T-helper 2 cell treated with Interferon-gamma antibody and Interleukin-4, amounts not matched to agents 5 μg/mL and 100 μg/mL, for 36 hours (primary cell): ENCODE measurements at regions not wholly inside any gene's neighbourhood (a gene's known extent, or its start where the extent isn't known, plus 50 kb on each side); places are given as distances from the start of the nearest gene placed in this dataset.

Source experiments
- DNase-seq: peaks from one replicate; pipeline ENCODE4 v3.0.0; 2021; ENCODE audit warnings: low spot score
- H3K27ac Mint-ChIP-seq: one replicate; pipeline ENCODE4 v1.8.0; 2021; ENCODE audit warnings: mild to moderate bottlenecking, mixed read lengths
- H3K27me3 Mint-ChIP-seq: one replicate; pipeline ENCODE4 v1.8.0; 2021; ENCODE audit warnings: low read depth, mixed read lengths
- H3K36me3 Mint-ChIP-seq: one replicate; pipeline ENCODE4 v1.8.0; 2021; ENCODE audit warnings: low read depth, mixed read lengths
- H3K4me1 Mint-ChIP-seq: one replicate; pipeline ENCODE4 v1.8.0; 2021; ENCODE audit warnings: low read depth, mixed read lengths
- H3K4me3 Mint-ChIP-seq: one replicate; pipeline ENCODE4 v1.8.0; 2022; ENCODE audit warnings: mild to moderate bottlenecking, moderate library complexity, mixed read lengths
- H3K9me3 Mint-ChIP-seq: one replicate; pipeline ENCODE4 v1.8.0; 2021; ENCODE audit warnings: mixed read lengths

DNA sequence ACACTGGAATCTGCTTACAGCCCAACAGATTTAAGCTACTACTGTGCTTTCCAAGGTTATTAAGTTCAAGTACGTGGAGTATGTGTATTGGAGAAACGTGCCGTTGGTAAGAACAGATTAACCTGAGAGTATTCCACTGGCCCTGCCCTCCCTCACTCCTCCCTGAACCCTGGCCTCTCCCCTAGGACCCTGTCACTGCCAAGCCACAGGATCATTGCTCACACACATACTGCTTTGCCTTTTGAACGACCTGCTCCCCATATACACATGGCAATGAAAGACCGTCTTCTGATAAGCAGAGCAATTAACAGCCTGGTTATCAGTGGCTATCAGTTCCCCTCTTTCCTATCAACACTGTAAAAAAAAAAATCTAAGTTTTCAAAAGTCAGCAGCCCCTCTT, 458.9 kb upstream of the DYNLRB2 start:
- DNase-seq = no peak
- no peaks in the 10 kb centered on the region for H3K4me1 Mint-ChIP-seq
- H3K4me3 Mint-ChIP-seq = no peak overlapping the region
- H3K27ac Mint-ChIP-seq = no peak overlapping the region
- H3K36me3 Mint-ChIP-seq = no peaks in the 10 kb centered on the region
- peaks cover 4% of the 10 kb centered on the region for H3K27me3 Mint-ChIP-seq
- no peaks in the 10 kb centered on the region for H3K9me3 Mint-ChIP-seq

DNA sequence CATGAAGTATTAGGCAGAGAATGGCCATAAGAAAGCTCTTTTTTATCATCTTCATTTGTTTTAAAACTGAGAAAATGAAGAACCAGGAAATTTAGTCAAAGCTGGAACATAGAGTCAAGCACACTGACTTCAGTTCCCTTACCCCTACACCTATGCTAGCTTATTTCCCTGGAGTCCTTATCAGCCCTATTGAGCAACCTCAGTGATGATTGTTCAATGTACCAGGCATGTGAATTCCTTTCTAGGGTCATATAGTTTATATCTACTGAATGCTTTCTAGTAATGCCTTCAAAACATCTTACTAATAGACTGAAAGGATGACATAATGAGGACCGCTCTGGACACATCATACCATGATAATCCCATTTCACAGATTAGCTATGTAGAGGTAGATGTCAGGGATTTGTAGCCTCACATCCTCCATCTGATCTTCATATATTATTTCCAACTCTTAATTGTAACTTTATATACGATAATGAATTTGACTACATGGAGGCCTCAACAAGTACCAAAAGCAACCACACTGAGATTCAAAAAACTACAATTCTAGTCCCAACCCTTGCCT, 460.4 kb upstream of the DYNLRB2 start:
- H3K36me3 Mint-ChIP-seq = no peaks in the 10 kb centered on the region
- no peaks in the 10 kb centered on the region for H3K4me1 Mint-ChIP-seq
- no peak overlapping the region for H3K27ac Mint-ChIP-seq
- no peaks in the 10 kb centered on the region for H3K9me3 Mint-ChIP-seq
- peaks cover 5% of the 10 kb centered on the region for H3K27me3 Mint-ChIP-seq
- no peak overlapping the region for H3K4me3 Mint-ChIP-seq
- no peak for DNase-seq

DNA sequence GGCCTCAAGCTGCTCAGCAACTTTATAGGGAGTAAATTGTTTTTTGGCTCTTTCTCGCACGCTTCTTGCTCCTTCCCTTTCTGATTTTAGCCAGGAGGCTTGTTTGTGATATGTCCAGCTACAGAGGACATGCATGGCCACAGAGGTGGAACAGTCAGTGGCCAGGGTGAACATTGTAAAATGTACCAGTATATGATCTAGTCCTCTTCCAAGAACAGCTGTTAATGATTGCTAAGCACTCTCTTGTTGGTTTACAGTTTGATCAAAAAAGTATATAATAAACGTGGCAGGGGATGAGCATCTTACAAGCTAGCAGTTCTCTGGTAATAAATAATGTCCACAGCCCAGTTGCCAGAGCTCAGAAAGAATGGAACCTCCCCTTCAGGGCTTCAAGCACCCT, 461.7 kb upstream of the DYNLRB2 start:
- DNase-seq = no peak

DNA sequence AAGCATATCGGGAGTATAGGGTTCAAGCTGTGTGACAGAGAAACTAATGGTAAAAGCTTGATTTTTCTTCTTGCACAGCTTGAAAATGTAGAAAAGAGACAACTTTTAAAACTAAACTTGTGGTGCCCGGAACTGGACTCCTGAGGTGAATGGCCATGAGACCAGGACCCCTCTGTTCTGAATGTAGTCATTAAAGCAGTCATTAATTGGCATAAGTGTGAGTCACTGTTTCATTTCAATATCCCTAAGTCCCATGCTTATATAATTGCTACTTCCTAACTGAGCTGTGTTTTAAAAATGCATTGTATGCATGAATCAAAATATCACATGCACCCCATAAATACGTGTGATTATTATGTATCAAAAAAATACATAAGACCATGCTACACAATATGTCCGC, 463.1 kb upstream of the DYNLRB2 start:
- Mint-ChIP-seq H3K4me3 (no peak overlapping the region), H3K9me3 (no peaks in the 10 kb centered on the region), H3K36me3 (no peaks in the 10 kb centered on the region), H3K27ac (no peak overlapping the region), H3K27me3 (peaks cover 5% of the 10 kb centered on the region), H3K4me1 (no peaks in the 10 kb centered on the region)
- DNase-seq = no peak

More for the DNA sequence above, 461.7 kb upstream of the DYNLRB2 start:
- H3K27ac Mint-ChIP-seq = no peak overlapping the region
- H3K36me3 Mint-ChIP-seq = no peaks in the 10 kb centered on the region
- H3K9me3 Mint-ChIP-seq = no peaks in the 10 kb centered on the region
- peaks cover 5% of the 10 kb centered on the region for H3K27me3 Mint-ChIP-seq
- H3K4me3 Mint-ChIP-seq = no peak overlapping the region
- no peaks in the 10 kb centered on the region for H3K4me1 Mint-ChIP-seq

DNA sequence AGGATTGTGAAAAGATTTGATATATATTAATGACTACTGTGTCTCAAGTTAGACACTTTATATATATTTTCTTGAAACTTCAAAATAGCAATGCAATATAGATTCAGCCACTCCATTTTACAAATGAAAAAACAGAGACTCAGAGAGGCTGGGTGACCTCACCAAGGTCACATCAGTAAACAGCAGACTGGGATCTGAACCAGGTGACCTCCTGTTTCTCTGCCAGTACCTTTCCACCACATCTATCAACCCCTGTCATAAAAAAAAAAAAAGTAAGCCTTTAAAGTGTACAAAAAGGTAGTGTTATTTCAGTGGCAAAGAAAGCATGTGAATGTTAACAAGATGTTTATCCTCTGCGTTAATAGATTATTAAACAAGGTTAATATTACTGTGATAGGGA, 466.5 kb upstream of the DYNLRB2 start:
- Mint-ChIP-seq H3K4me1 (no peaks in the 10 kb centered on the region), H3K4me3 (no peak overlapping the region), H3K36me3 (no peaks in the 10 kb centered on the region), H3K27ac (no peak overlapping the region), H3K9me3 (no peaks in the 10 kb centered on the region), H3K27me3 (peaks cover 5% of the 10 kb centered on the region)
- no peak for DNase-seq

DNA sequence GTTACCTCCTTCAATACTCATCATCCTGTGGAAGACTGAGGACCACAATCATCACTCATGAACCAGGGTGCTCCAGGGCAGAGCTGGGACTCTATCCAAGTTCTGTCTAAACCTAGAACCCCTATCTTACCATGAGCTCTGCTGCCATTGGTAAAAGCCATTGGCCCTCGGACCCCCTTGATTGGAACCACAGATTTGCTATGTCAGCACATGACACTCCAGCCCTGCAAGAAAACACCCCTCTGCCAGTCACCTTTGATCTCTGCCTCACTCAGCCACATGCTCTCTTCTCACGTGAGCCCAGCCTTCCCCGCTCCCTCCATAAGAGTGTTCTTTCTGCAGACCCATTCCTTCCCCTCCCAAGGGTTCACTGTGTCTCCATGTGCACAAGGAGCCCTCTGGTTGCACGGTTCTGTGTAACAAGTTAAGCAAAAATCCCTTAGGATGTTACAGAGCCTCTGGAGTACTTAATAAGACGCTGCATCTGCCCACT, 468.8 kb upstream of the DYNLRB2 start:
- peaks cover 3% of the 10 kb centered on the region for H3K27me3 Mint-ChIP-seq
- no peaks in the 10 kb centered on the region for H3K9me3 Mint-ChIP-seq
- no peaks in the 10 kb centered on the region for H3K4me1 Mint-ChIP-seq
- no peak for DNase-seq
- no peaks in the 10 kb centered on the region for H3K36me3 Mint-ChIP-seq
- H3K27ac Mint-ChIP-seq = no peak overlapping the region
- no peak overlapping the region for H3K4me3 Mint-ChIP-seq

DNA sequence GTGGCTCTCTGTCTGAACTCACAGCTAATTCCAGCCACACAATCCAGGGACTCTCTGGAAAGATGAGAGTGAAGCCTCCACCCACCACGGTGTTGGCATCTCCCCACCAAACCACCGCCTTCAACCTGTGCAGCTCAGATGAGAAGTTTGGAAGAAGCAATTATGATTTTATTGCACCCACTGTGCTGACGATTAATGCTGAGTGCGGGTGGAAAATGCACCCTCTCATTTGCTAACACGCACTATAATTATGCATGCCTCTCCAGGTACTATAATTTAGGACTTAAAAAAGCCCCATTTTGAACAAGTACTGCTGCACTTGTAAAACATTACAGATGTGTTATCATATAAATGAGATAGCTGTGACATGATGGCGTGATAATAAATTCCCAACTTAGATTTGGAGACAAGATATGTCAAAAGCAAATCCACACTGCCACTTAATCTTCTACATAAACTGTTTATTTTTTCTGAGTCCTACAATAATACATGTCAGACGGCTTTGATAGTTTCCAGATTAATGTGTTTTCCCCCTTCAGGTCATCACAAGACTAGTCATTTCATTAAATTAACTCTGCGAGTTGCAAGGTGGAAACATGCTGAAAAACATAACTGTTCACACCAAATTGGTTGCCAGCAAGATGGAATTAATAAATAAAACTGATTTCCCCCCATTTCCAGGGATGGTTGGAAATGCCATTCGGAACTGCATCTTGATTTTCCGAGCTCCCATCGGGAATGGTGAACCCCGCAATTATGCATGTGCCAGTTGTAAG, 466.5 kb upstream of the MAF start:
- no peaks in the 10 kb centered on the region for H3K4me1 Mint-ChIP-seq
- no peak for DNase-seq
- H3K9me3 Mint-ChIP-seq = no peaks in the 10 kb centered on the region
- no peaks in the 10 kb centered on the region for H3K27me3 Mint-ChIP-seq
- H3K27ac Mint-ChIP-seq = no peak overlapping the region
- H3K36me3 Mint-ChIP-seq = no peaks in the 10 kb centered on the region
- no peak overlapping the region for H3K4me3 Mint-ChIP-seq

DNA sequence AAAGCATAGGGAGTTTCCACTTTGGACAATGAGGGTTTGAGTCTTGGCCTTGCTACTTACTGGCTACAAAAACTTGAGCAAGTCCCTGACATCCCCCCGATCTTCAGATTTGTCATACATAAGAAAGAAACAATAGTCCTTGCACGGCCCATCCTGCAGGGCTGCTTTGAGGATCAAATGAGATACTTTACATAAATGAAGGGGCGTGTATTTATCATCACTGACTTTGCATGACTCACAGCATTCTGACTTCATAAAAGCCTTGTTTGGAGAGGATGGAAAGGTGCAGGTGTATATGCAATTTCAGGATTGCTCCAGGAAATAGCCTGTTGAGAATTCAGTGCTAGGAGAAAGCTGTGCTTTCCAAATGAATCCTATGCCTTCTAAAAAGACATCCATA, 465.0 kb upstream of the MAF start:
- Mint-ChIP-seq H3K27ac (no peak overlapping the region), H3K4me3 (no peak overlapping the region)

DNA sequence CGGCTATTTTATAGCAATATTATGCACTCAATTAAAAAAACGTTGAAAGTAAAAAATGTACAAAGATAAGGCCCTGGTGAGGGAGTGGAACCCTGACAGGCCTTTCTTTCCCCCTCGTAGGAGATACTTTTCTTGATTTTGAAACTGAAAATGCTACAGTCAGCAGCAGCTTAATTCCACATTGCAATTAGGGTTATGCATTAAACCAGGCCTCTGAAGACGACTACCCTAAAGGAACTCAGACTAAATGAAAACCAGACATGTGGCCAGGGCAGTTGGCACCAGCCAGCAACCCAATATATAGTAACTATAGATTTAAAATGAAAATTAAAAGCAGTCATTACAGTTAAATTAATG, 463.2 kb upstream of the MAF start:
- Mint-ChIP-seq H3K27me3 (no peaks in the 10 kb centered on the region), H3K4me1 (no peaks in the 10 kb centered on the region), H3K9me3 (no peaks in the 10 kb centered on the region), H3K27ac (no peak overlapping the region), H3K36me3 (no peaks in the 10 kb centered on the region), H3K4me3 (no peak overlapping the region)
- no peak for DNase-seq

More for the DNA sequence above, 465.0 kb upstream of the MAF start:
- Mint-ChIP-seq H3K27me3 (no peaks in the 10 kb centered on the region), H3K36me3 (no peaks in the 10 kb centered on the region), H3K4me1 (no peaks in the 10 kb centered on the region), H3K9me3 (no peaks in the 10 kb centered on the region)
- DNase-seq = no peak

DNA sequence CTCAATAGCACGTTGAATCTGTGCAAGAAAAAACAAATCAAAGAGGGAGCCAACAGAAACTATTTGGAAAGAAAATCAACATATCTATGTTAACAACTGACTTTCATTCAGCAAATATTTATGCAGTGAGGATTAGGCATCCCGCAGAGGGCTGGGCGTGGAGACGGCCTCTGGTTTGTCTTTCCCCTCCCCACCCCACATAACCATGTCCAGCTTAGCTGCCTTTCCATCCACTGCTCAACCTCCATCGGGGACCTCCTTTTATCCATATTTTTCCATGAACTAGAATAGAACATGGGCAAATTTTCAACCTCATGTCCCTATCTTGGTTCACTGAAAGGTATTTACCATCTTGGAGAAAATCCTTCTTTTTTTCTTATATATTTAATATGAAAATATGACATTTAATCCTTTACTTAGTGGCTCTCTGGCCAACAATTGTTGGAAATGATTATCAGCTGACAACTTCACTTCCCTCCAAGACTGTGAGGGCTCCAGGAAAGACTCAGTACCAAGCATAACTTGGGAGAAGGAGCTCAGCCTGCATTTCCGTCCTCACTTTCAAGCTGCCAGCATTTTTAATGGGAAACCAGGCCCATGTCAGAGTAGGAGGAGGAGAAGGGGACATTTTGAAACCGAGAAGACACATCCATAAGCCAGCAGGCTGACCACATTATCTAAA, 462.6 kb upstream of the MAF start:
- H3K4me1 Mint-ChIP-seq = no peaks in the 10 kb centered on the region
- H3K36me3 Mint-ChIP-seq = no peaks in the 10 kb centered on the region
- H3K27ac Mint-ChIP-seq = no peak overlapping the region
- H3K4me3 Mint-ChIP-seq = no peak overlapping the region
- H3K9me3 Mint-ChIP-seq = no peaks in the 10 kb centered on the region
- no peak for DNase-seq
- H3K27me3 Mint-ChIP-seq = no peaks in the 10 kb centered on the region

DNA sequence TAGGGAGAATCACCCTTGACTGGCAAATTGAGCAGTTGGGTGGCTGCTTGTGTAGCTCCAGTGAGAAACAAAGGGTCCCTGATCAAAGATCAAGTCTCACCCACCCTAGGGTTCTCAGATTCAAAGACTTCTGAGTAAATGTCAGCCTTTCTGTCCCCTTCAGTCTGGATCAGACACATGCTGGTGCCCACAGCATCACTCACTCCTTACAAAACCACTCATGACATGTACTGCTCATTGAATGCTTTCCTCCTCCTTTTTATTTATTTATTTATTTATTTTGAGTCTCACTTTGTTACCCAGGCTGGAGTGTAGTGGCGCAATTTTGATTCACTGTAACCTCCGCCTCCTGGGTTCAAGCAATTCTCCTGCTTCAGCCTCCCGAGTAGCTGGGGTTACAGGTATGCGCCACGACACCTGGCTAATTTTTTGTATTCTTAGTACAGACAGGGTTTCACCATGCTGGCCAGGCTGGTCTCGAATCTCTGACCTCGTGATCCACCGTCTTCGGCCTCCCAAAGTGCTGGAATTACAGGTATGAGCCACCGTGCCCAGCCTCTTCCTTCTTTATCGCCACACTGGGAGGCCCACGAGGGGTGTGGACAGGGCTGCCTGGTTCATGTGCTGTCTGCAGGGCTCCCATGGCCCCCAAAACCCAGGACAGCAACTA, 462.0 kb upstream of the MAF start:
- DNase-seq = no peak
- Mint-ChIP-seq H3K27me3 (no peaks in the 10 kb centered on the region), H3K36me3 (no peaks in the 10 kb centered on the region), H3K27ac (no peak overlapping the region), H3K9me3 (no peaks in the 10 kb centered on the region), H3K4me3 (no peak overlapping the region), H3K4me1 (no peaks in the 10 kb centered on the region)

DNA sequence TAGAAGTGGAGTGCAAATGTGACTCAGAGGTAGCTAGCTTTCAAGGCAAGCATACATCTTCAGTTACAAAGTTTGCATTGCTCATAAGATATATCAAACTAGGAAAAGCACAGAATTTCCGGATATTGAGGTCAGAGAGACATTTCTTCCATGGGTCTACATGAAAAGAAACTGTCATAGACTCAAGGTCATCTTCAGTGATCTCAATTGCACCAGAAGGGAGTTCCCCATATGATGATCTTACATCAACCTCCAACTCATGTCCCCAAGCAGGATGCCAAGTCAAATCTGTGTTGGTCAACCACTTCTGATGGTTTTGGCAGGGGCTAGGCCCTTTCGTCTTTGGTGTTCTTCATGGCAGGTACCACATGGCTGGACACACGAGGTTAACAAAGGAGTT, 459.9 kb upstream of the MAF start:
- no peaks in the 10 kb centered on the region for H3K36me3 Mint-ChIP-seq
- DNase-seq = no peak
- H3K27ac Mint-ChIP-seq = no peak overlapping the region
- no peaks in the 10 kb centered on the region for H3K27me3 Mint-ChIP-seq
- H3K9me3 Mint-ChIP-seq = no peaks in the 10 kb centered on the region
- no peaks in the 10 kb centered on the region for H3K4me1 Mint-ChIP-seq
- H3K4me3 Mint-ChIP-seq = no peak overlapping the region

DNA sequence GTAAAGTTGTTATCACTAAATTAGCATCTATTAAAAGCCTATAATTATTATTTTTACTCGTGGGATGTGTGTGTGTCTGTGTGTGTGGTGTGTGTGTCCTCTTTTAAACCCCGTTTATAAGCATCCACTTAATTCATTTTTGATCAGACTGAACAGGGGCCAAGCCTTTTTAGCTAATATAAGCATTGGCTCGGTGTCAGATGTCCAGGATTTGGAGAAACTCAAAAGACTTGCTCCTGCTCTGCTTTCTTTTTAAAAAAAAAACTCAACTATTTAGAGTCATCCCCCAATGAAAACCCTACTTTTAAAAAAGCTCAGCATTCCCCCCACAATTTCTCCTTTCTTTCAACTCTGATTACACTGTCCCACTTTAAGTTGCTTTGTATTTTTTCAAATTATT, 459.3 kb upstream of the MAF start:
- Mint-ChIP-seq H3K4me1 (no peaks in the 10 kb centered on the region), H3K4me3 (no peak overlapping the region), H3K9me3 (no peaks in the 10 kb centered on the region), H3K27me3 (no peaks in the 10 kb centered on the region), H3K36me3 (no peaks in the 10 kb centered on the region), H3K27ac (no peak overlapping the region)
- DNase-seq = no peak

DNA sequence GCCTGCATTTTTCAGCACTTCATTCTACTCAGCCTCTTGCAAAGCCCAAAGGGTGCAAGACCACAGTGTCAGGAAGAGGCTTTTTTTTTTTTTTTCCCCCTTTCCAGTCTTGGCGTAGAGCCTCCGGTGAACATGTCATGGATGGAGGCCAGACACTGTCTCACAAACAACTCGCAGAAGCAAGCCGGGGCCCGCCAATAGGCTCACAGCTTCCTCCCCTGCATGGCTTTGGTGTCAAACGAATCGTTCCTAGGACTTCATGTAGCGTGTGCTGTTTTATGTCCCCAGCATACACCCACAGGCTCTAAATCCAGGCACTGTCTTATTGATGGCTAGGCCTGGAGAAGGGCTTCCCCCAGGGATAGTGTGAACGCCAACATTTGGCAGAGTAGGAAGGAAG, 457.7 kb upstream of the MAF start:
- no peak for DNase-seq
- no peak overlapping the region for H3K4me3 Mint-ChIP-seq
- H3K4me1 Mint-ChIP-seq = no peaks in the 10 kb centered on the region
- H3K27ac Mint-ChIP-seq = no peak overlapping the region
- H3K9me3 Mint-ChIP-seq = no peaks in the 10 kb centered on the region
- H3K36me3 Mint-ChIP-seq = no peaks in the 10 kb centered on the region
- no peaks in the 10 kb centered on the region for H3K27me3 Mint-ChIP-seq
